Kasumi-1 (cell line): ENCODE measurements at regions not wholly inside any gene's neighbourhood (a gene's known extent, or its start where the extent isn't known, plus 50 kb on each side); places are given as distances from the start of the nearest gene placed in this dataset.
"Not testable (repeated sequence)": the region's sequence is repeated elsewhere in the genome, so short reads cannot be mapped to it uniquely, and the experiment has no call there.

Experiments
- DNase-seq, 2 experiments: peaks; one replicate each; lab custom pipeline; 2025; lab: John Stamatoyannopoulos, UW

- DNase-seq: peak; percentile 7 to 15
Observed at GRCh38 chr4:117560329-117560728, 474.0 kb upstream of the NDST3 start.

DNA sequence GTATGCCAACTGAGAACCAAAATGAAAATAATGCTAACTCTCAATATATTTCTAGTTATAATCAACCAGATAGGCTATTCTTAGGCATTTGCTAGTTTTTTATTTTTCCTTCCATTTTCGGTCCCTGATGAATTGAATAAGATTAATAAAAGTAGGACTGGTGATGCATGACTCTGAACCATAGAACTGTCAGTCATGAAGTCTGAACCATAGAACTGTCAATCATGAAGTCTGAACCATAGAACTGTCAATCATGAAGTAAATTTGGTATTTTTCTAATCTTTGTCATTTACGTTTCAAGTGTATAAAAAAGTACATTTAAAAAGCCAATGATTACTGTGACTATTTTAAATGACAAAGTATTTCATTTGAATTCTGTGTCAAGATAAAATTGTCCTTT, 460.2 kb upstream of the NDST3 start:
- DNase-seq: no peak

GRCh38 chr4:117575850-117576249, 458.4 kb upstream of the NDST3 start:
- DNase-seq: no peak

- no peak for DNase-seq
Observed at GRCh38 chr4:117577686-117578311, 456.5 kb upstream of the NDST3 start.

DNA sequence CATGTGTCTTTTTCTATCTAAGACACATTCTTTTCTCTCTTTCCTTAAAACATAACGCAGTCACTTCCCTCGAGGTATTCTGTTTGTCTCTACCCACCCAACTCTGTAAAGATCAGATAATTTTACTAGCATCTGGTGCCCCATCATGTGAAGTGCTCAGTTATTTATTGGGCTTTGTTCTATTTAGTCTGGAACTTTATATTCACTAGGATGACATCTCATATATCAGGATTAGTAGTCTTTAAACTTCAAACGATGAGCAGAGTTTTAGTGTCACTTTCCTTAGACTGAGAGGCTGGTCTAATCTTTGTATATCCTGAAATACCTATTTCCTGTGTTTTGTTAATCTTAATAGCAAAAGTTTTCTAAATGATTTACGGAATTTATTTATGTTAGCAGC, 445.5 kb upstream of the NDST3 start:
- no peak for DNase-seq

DNA sequence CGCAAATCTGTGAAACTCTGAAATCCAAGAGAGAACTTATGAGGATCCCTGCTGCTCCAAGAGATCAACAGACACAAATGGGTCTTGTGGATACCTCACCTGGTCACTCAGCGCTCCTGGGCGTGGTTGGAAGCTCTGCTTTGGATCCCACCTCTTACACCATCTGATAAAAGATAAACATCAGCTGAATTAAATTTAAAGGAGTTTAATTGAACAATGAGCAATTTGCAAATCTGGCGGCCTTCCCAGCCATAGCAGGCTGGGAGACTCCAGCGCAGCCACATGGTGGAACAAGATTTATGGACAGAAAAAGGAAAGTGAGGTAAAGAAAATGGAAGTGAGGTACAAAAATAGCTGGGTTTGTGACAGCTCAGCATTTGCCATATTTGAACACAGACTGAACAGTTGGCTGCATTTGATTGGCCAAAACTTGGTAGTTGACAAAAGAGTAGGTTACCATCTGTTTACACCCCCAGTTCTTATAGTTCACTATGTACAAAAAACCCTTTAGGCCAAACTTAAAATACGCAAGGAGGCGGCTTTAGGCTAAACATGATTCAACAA, 437.3 kb upstream of the NDST3 start:
- no peak for DNase-seq

GRCh38 chr4:117599393-117599792, 434.9 kb upstream of the NDST3 start:
- DNase-seq: not testable (repeated sequence)

- DNase-seq: not testable (repeated sequence)
Observed at GRCh38 chr4:117600936-117601335, 433.4 kb upstream of the NDST3 start.

GRCh38 chr4:117610706-117611308, 423.5 kb upstream of the NDST3 start:
- no peak for DNase-seq

- no peak for DNase-seq
Observed at GRCh38 chr4:117621673-117622072, 412.6 kb upstream of the NDST3 start.

DNA sequence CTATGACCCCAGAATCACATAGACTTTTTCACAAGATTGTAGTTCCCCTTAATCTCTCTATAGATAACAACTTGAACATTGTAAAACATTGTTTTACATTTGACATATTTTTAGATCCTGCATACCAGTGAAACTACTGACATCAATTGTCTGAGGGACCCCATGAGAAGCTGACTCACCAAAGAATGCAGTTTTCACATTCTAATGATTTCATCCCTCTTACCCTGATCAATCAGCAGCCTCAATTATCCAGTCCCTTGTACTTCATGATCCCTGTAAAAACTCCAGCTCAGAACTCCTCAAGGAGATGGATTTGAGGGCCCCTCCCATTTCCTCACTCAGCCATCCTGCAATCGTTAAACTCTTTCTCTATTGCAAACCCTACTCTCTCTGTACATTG, 411.0 kb upstream of the NDST3 start:
- DNase-seq: no peak

DNA sequence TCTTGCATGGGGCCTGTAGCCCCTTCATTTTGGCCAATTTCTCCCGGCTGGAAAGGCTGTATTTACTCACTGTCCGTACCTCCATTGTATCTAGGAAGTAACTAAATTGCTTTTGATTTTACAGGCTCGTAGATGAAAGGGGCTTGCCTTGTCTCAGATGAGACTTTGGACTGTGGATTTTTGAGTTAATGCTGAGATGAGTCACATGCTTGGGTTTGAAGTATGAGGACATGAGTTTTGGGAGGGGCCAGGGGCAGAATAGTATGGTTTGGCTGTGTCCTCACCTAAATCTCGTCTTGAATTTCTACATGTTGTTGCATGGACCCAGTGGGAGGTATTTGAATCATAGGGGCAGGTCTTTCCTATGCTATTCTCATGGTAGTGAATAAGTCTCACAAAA, 407.6 kb upstream of the NDST3 start:
- DNase-seq: no peak

GRCh38 chr4:117634716-117635115, 399.6 kb upstream of the NDST3 start:
- DNase-seq: no peak

- DNase-seq: no peak
Observed at GRCh38 chr4:117637347-117637746, 396.9 kb upstream of the NDST3 start.

GRCh38 chr4:117640836-117641235, 393.4 kb upstream of the NDST3 start:
- DNase-seq: no peak

- DNase-seq: no peak
Observed at GRCh38 chr4:117641519-117641918, 392.8 kb upstream of the NDST3 start.

DNA sequence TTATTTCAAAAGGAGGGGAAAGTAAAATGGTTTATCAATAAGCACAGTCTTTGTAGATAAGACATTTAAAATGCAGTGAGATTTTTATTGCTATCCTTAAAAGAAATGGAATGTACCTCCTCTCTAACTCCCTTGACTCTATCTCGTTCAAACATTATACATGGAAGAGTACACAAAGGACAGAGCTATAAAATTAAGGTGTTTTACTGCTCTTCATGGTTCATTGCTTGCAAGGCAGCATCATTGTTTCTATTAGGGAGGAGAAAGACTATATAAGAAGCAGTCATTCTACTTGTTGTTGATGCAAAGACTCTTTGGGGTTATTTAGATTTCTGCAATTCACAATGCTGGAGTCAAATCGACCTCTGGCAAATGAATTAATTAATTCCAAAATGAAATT, 380.2 kb upstream of the NDST3 start:
- DNase-seq: no peak

- no peak for DNase-seq
Observed at GRCh38 chr4:117660668-117661067, 373.6 kb upstream of the NDST3 start.

GRCh38 chr4:117661091-117662072, 372.9 kb upstream of the NDST3 start:
- no peak for DNase-seq

DNA sequence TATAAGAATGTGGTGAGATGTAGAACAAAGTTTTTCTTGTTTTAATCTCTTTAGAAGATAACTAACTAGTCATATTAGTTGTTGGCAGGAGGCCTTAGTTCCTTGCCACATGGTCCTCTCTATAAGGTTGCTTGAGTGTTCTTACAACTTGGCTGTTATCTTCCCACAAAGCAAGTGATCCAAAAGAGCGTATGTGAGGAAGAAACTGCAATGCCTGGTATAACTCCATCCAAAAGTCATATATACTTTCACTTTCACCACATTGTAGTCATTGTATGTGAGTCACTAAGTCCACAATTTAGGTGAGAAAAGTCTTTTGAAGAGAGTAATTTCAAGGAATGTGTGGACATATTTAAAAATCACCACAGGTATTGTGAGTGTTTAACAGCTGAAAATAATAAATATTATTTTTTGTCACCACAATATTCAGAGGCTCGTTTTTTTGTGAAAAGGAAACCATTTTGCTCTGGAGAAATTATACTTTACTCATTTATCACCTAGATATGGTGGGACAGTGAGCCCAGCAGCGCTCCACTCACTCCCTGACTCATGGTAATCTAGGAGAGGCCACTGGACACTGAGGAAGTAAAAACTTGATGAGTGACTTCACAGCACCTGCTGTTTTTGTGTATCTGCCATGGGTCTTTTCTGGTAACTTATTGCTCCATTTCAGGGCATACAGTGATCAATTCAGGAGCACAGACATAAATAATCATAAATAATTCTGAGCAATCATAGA, 369.4 kb upstream of the NDST3 start:
- DNase-seq: no peak

GRCh38 chr4:117676153-117676552, 358.1 kb upstream of the NDST3 start:
- DNase-seq: no peak

DNA sequence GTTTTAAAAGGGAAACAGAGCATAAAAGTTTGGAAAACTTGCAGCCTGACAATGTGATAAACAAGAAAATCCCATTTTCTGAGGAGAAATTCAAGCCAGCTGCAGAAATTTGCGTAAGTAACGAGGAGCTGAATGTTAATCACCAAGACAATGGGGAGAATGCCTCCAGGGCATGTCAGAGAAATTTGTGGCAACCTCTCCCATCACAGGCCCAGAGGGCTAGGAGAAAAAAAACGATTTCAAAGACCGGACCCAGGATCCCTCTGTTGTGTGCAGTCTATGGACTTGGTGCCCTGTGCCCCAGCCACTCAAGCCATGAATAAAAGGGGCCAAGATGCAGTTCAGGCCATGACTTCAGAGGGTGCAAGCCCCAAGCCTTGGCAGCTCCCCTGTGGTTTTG, 355.4 kb upstream of the NDST3 start:
- DNase-seq: no peak
